Mammary epithelial cell (primary cell): ENCODE measurements at regions not wholly inside any gene's neighbourhood (a gene's known extent, or its start where the extent isn't known, plus 50 kb on each side); places are given as distances from the start of the nearest gene placed in this dataset.

Experiments used
- EZH2 ChIP-seq: IDR thresholded peaks from 2 replicates; pipeline ENCODE4 v1.6.1; 2012; ENCODE audit warnings: low read length, inconsistent platforms, borderline replicate concordance
- TF ChIP-seq, protein P1 (sequence below), 2 donors: IDR thresholded peaks in 1 of 2; conservative IDR thresholded peaks in 1 of 2; 2 replicates each; pipeline ENCODE4 v1.5.1; 2011 to 2012; ENCODE audit warnings: inconsistent platforms in 2 of 2, low read length in 2 of 2, mild to moderate bottlenecking in 2 of 2, control low read depth in 1 of 2, low read depth in 1 of 2; ENCODE audit not compliant: insufficient read depth in 1 of 2; ENCODE audit errors: extremely low read depth in 1 of 2

DNA sequence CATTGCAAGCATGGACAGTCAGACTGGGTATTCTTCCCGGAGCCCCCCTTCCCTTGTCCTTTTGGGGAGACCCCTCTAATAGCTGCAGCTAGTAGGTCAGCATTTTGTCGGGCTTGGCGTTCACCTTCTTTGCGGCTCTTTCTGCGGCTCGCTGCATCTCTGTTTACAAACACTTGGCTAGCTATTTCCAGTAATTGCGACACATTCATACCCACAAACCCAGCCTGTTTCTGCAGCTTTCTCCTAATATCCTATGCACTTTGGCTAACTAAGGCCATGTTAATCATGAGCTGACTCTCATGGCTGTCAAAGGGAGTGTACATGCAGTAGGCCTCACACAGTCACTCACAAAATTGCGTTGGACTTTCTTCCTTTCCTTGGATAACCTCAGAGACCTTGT, 716.4 kb downstream of the AMY1C start:
- TF ChIP-seq EZH2 = no peak
- TF ChIP-seq, protein P1, sequence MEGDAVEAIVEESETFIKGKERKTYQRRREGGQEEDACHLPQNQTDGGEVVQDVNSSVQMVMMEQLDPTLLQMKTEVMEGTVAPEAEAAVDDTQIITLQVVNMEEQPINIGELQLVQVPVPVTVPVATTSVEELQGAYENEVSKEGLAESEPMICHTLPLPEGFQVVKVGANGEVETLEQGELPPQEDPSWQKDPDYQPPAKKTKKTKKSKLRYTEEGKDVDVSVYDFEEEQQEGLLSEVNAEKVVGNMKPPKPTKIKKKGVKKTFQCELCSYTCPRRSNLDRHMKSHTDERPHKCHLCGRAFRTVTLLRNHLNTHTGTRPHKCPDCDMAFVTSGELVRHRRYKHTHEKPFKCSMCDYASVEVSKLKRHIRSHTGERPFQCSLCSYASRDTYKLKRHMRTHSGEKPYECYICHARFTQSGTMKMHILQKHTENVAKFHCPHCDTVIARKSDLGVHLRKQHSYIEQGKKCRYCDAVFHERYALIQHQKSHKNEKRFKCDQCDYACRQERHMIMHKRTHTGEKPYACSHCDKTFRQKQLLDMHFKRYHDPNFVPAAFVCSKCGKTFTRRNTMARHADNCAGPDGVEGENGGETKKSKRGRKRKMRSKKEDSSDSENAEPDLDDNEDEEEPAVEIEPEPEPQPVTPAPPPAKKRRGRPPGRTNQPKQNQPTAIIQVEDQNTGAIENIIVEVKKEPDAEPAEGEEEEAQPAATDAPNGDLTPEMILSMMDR (conservative IDR thresholded peaks at IDR 0.05 in 1 of 2, IDR thresholded peaks at IDR 0.05 in 1 of 2; ENCODE audit: extremely low read depth in 1 of 2, insufficient read depth in 1 of 2, low read depth in 1 of 2, low read length in 2 of 2) = no peak
